ENCODE measurements at regions not wholly inside any gene's neighbourhood (a gene's known extent, or its start where the extent isn't known, plus 50 kb on each side); places are given as distances from the start of the nearest gene placed in this dataset.

- peaks cover 15% of the 10 kb centered on the region for H3K4me1 ChIP-seq (ENCODE audit: insufficient read depth, low read length, poor library complexity, severe bottlenecking)
- H3K9ac ChIP-seq (ENCODE audit: low read depth, low read length, poor library complexity, severe bottlenecking) = no peak overlapping the region
- H3K9me3 ChIP-seq (ENCODE audit: insufficient read depth, low read depth, low read length) = no peaks in the 10 kb centered on the region
- H3K9me2 ChIP-seq (replicated peaks; ENCODE audit: low read depth, low read length) = no peaks in the 10 kb centered on the region
- H3K36me3 ChIP-seq (ENCODE audit: insufficient read depth, low read length) = no peaks in the 10 kb centered on the region
- H3K4me3 ChIP-seq (ENCODE audit: low read length, poor library complexity, severe bottlenecking) = peak overlapping the region; percentile 5
- H3K79me2 ChIP-seq (ENCODE audit: insufficient read depth, low read length) = no peaks in the 10 kb centered on the region
- TF ChIP-seq EZH2phosphoT487 (IDR thresholded peaks at IDR 0.05; ENCODE audit: borderline replicate concordance) = no peak
- TF ChIP-seq CTCF (conservative IDR thresholded peaks at IDR 0.05; ENCODE audit: low read length) = no peak
- H3K4me2 ChIP-seq (ENCODE audit: low read depth, low read length, poor library complexity, severe bottlenecking) = peak overlapping the region; percentile 45
- no peaks in the 10 kb centered on the region for H3F3A ChIP-seq (ENCODE audit: low read depth)
- H3K27me3 ChIP-seq (ENCODE audit: insufficient read depth, low read length, poor library complexity, severe bottlenecking) = no peaks in the 10 kb centered on the region
- no peaks in the 10 kb centered on the region for H4K20me1 ChIP-seq (ENCODE audit: insufficient read depth, low read length, poor library complexity, severe bottlenecking)
- H2AFZ ChIP-seq (ENCODE audit: low read length) = no peak overlapping the region
Observed at GRCh38 chr3:162641317-162641716, 1144.7 kb downstream of the OTOL1 start.

GRCh38 chr3:162641907-162642306 lies 1145.3 kb downstream of the OTOL1 start:
- Histone ChIP-seq H3K79me2 (ENCODE audit: insufficient read depth, low read length) (no peaks in the 10 kb centered on the region), H3K9me3 (ENCODE audit: insufficient read depth, low read depth, low read length) (no peaks in the 10 kb centered on the region), H3K36me3 (ENCODE audit: insufficient read depth, low read length) (no peaks in the 10 kb centered on the region), H3F3A (ENCODE audit: low read depth) (no peaks in the 10 kb centered on the region), H3K4me3 (ENCODE audit: low read length, poor library complexity, severe bottlenecking) (no peak overlapping the region), H3K9me2 (replicated peaks; ENCODE audit: low read depth, low read length) (no peaks in the 10 kb centered on the region), H4K20me1 (ENCODE audit: insufficient read depth, low read length, poor library complexity, severe bottlenecking) (no peaks in the 10 kb centered on the region), H3K4me1 (ENCODE audit: insufficient read depth, low read length, poor library complexity, severe bottlenecking) (peaks cover 15% of the 10 kb centered on the region), H3K4me2 (ENCODE audit: low read depth, low read length, poor library complexity, severe bottlenecking) (peak overlapping the region; percentile 46), H3K27me3 (ENCODE audit: insufficient read depth, low read length, poor library complexity, severe bottlenecking) (no peaks in the 10 kb centered on the region), H3K9ac (ENCODE audit: low read depth, low read length, poor library complexity, severe bottlenecking) (no peak overlapping the region), H2AFZ (ENCODE audit: low read length) (no peak overlapping the region)
- TF ChIP-seq CTCF (conservative IDR thresholded peaks at IDR 0.05; ENCODE audit: low read length) = no peak

- H3K4me1 ChIP-seq (ENCODE audit: insufficient read depth, low read length, poor library complexity, severe bottlenecking) = peaks cover 15% of the 10 kb centered on the region
- no peaks in the 10 kb centered on the region for H3K36me3 ChIP-seq (ENCODE audit: insufficient read depth, low read length)
- H3K9me2 ChIP-seq (replicated peaks; ENCODE audit: low read depth, low read length) = no peaks in the 10 kb centered on the region
- no peak overlapping the region for H3K4me3 ChIP-seq (ENCODE audit: low read length, poor library complexity, severe bottlenecking)
- TF ChIP-seq EZH2phosphoT487 (IDR thresholded peaks at IDR 0.05; ENCODE audit: borderline replicate concordance) = no peak
- no peak for TF ChIP-seq CTCF (conservative IDR thresholded peaks at IDR 0.05; ENCODE audit: low read length)
- H3K4me2 ChIP-seq (ENCODE audit: low read depth, low read length, poor library complexity, severe bottlenecking) = no peak overlapping the region
- H4K20me1 ChIP-seq (ENCODE audit: insufficient read depth, low read length, poor library complexity, severe bottlenecking) = no peaks in the 10 kb centered on the region
- H3K27me3 ChIP-seq (ENCODE audit: insufficient read depth, low read length, poor library complexity, severe bottlenecking) = no peaks in the 10 kb centered on the region
- H3F3A ChIP-seq (ENCODE audit: low read depth) = no peaks in the 10 kb centered on the region
- no peaks in the 10 kb centered on the region for H3K79me2 ChIP-seq (ENCODE audit: insufficient read depth, low read length)
- H3K9ac ChIP-seq (ENCODE audit: low read depth, low read length, poor library complexity, severe bottlenecking) = no peak overlapping the region
- H3K9me3 ChIP-seq (ENCODE audit: insufficient read depth, low read depth, low read length) = no peaks in the 10 kb centered on the region
- H2AFZ ChIP-seq (ENCODE audit: low read length) = no peak overlapping the region
Observed at GRCh38 chr3:162643245-162643644, 1146.6 kb downstream of the OTOL1 start.

Measured in Loucy (cell line).